ENCODE measurements at regions not wholly inside any gene's neighbourhood (a gene's known extent, or its start where the extent isn't known, plus 50 kb on each side); places are given as distances from the start of the nearest gene placed in this dataset.

DNA sequence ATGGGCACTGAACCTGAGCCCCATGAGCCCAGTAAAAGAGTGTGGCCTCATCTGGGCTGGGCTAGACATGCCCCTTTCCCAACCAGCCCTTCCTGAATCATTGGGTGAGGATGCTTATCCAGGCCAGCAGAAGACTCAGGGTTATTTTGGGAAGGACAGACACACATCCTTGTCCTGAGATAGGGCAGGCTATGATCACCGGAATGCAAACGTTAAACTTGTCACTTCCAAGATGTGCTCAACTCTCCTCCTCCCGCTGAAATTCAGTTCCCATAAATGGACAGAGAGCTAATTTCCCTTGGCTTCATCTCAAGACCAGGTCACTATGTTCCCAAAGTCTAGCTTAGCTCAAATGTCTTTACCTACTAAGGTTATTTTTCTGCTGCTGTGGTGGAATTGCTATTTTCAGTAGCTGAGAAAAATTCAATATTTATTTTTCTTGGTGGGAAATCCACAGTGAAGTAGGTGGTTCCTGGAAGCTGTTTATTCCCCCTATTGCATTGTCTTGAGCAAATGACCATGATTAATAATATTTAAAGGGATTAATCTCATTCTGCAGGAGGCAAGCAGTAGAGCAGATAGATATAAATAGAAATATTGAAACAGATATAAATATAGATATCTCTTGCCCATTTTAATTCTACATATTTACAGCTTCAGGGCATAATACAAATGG, 70.0 kb downstream of the NXNL2 start:
- TF ChIP-seq, protein P1, sequence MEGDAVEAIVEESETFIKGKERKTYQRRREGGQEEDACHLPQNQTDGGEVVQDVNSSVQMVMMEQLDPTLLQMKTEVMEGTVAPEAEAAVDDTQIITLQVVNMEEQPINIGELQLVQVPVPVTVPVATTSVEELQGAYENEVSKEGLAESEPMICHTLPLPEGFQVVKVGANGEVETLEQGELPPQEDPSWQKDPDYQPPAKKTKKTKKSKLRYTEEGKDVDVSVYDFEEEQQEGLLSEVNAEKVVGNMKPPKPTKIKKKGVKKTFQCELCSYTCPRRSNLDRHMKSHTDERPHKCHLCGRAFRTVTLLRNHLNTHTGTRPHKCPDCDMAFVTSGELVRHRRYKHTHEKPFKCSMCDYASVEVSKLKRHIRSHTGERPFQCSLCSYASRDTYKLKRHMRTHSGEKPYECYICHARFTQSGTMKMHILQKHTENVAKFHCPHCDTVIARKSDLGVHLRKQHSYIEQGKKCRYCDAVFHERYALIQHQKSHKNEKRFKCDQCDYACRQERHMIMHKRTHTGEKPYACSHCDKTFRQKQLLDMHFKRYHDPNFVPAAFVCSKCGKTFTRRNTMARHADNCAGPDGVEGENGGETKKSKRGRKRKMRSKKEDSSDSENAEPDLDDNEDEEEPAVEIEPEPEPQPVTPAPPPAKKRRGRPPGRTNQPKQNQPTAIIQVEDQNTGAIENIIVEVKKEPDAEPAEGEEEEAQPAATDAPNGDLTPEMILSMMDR (IDR thresholded peaks at IDR 0.05) = no peak
- TF ChIP-seq EP300 (IDR thresholded peaks at IDR 0.05) (peak; percentile 90), POLR2A (IDR thresholded peaks at IDR 0.05) (no peak)

Data from suprapubic skin (tissue), 3 donors.